H1 (cell line): ENCODE measurements at regions not wholly inside any gene's neighbourhood (a gene's known extent, or its start where the extent isn't known, plus 50 kb on each side); places are given as distances from the start of the nearest gene placed in this dataset.
A peak's percentile ranks its signal among the peaks of the same experiment; 100 is the strongest.

ENCODE experiments used
- CTCF ChIA-PET: fragments of 300-600 bp; sonication (Branson Sonifier 250); formaldehyde crosslinking; loops from one replicate; lab custom pipeline; 2021; ENCODE audit not compliant: partially characterized antibody; lab: Charles Lee
- POLR2A ChIA-PET: fragments of 300-600 bp; sonication (Branson Sonifier 250); formaldehyde crosslinking; loops from one replicate; lab custom pipeline; 2021; ENCODE audit warnings: inconsistent platforms; ENCODE audit not compliant: partially characterized antibody; lab: Charles Lee
- DNase-seq, 2 experiments: peaks; one replicate each; pipeline versions ENCODE4 v3.0.0 to v3.0.0-alpha.2; 2010 to 2022; ENCODE audit warnings: low spot score in 2 of 2, low read depth in 1 of 2, mixed read lengths in 1 of 2
- FAIRE-seq: peaks from 2 replicates; lab custom pipeline; 2011; peaks lifted over from hg19 to GRCh38; lab: Jason Lieb, UNC
- H2AFZ ChIP-seq: 2 replicates; pipeline ENCODE4 v1.8.1; 2012; ENCODE audit warnings: low read length, inconsistent platforms
- H2AK5ac ChIP-seq: 2 replicates; pipeline ENCODE4 v1.6.1; 2013; ENCODE audit warnings: low read depth, low read length
- H2BK120ac ChIP-seq: replicated peaks from 2 replicates; pipeline ENCODE3; 2013; ENCODE audit warnings: low read depth, low read length, inconsistent platforms
- H2BK12ac ChIP-seq: 2 replicates; pipeline ENCODE4 v1.6.1; 2013; ENCODE audit warnings: low read depth, low read length
- H2BK15ac ChIP-seq: 2 replicates; pipeline ENCODE4 v1.6.1; 2013; ENCODE audit warnings: low read length
- H2BK20ac ChIP-seq: 2 replicates; pipeline ENCODE4 v1.6.1; 2013; ENCODE audit warnings: low read length
- H2BK5ac ChIP-seq: 2 replicates; pipeline ENCODE4 v1.6.1; 2013; ENCODE audit warnings: low read depth, low read length
- H3K14ac ChIP-seq: 2 replicates; pipeline ENCODE4 v1.6.1; 2013; ENCODE audit warnings: inconsistent platforms; ENCODE audit not compliant: insufficient read length
- H3K18ac ChIP-seq: 2 replicates; pipeline ENCODE4 v1.6.1; 2013; ENCODE audit warnings: low read length; ENCODE audit errors: extremely low read depth
- H3K23ac ChIP-seq: 2 replicates; pipeline ENCODE4 v1.6.1; 2013; ENCODE audit warnings: inconsistent platforms; ENCODE audit not compliant: insufficient read length
- H3K23me2 ChIP-seq: 2 replicates; pipeline ENCODE4 v1.6.1; 2013; ENCODE audit warnings: low read depth, low read length
- H3K27ac ChIP-seq: 2 replicates; pipeline ENCODE4 v1.6.1; 2011; ENCODE audit warnings: low read depth, low read length, inconsistent platforms
- H3K27me3 ChIP-seq, 4 experiments: replicated peaks in 1 of 4; 1 replicate in 1 of 4; 2 replicates in 3 of 4; pipeline versions ENCODE4 v1.6.1 to v1.8.1; 2011 to 2013; ENCODE audit warnings: low read length in 3 of 4, mild to moderate bottlenecking in 3 of 4, inconsistent platforms in 2 of 4, mixed read lengths in 2 of 4, moderate library complexity in 1 of 4; ENCODE audit not compliant: control insufficient read depth in 3 of 4, insufficient read depth in 3 of 4; ENCODE audit errors: extremely low read depth in 1 of 4
- H3K36me3 ChIP-seq, 4 experiments: 2 replicates each; pipeline versions ENCODE4 v1.6.1 to v1.8.1; 2011 to 2013; ENCODE audit warnings: mild to moderate bottlenecking in 4 of 4, low read length in 3 of 4, moderate library complexity in 2 of 4, control low read depth in 1 of 4, inconsistent platforms in 1 of 4; ENCODE audit not compliant: insufficient read depth in 4 of 4, control insufficient read depth in 2 of 4
- H3K4ac ChIP-seq: replicated peaks from 2 replicates; pipeline ENCODE3; 2013; ENCODE audit warnings: low read length, low read depth, mixed read lengths, inconsistent platforms; ENCODE audit not compliant: insufficient read length
- H3K4me1 ChIP-seq, 4 experiments: replicated peaks in 1 of 4; 1 replicate in 1 of 4; 2 replicates in 3 of 4; pipeline versions ENCODE4 v1.6.1 to v1.8.1; 2011 to 2013; ENCODE audit warnings: low read length in 3 of 4, inconsistent platforms in 2 of 4, mixed read lengths in 1 of 4; ENCODE audit not compliant: insufficient read depth in 4 of 4, control insufficient read depth in 3 of 4
- H3K4me2 ChIP-seq, 2 experiments: 2 replicates each; pipeline versions ENCODE4 v1.6.1 to v1.8.1; 2011 to 2013; ENCODE audit warnings: low read depth in 2 of 2, low read length in 2 of 2, control low read depth in 1 of 2, inconsistent platforms in 1 of 2, mild to moderate bottlenecking in 1 of 2; ENCODE audit not compliant: insufficient read depth in 1 of 2
- H3K4me3 ChIP-seq, 4 experiments: fragments of 200-600, 300-600 bp in 1 of 4; sonication (generic), shearing (Covaris generic), sonication (Bioruptor Twin) in 1 of 4; 2 replicates each; pipeline versions ENCODE4 v1.5.1 to v1.8.1; 2011 to 2016; ENCODE audit warnings: low read length in 4 of 4, low read depth in 3 of 4, control low read depth in 2 of 4, inconsistent platforms in 2 of 4, mild to moderate bottlenecking in 2 of 4, mixed read lengths in 1 of 4, moderate library complexity in 1 of 4; ENCODE audit not compliant: insufficient read depth in 2 of 4; ENCODE audit errors: extremely low read depth in 1 of 4
- H3K56ac ChIP-seq: replicated peaks from 2 replicates; pipeline ENCODE3; 2013; ENCODE audit warnings: low read depth, mild to moderate bottlenecking, mixed read lengths, low read length, inconsistent platforms; ENCODE audit not compliant: insufficient read length
- H3K79me1 ChIP-seq: 2 replicates; pipeline ENCODE4 v1.6.1; 2013; ENCODE audit warnings: low read depth, low read length, control low read depth
- H3K79me2 ChIP-seq, 2 experiments: 2 replicates each; pipeline versions ENCODE4 v1.6.1 to v1.8.1; 2012 to 2013; ENCODE audit warnings: low read length in 2 of 2, mild to moderate bottlenecking in 2 of 2, inconsistent platforms in 1 of 2; ENCODE audit not compliant: insufficient read depth in 2 of 2, control insufficient read depth in 1 of 2
- H3K9ac ChIP-seq, 4 experiments: replicated peaks in 1 of 4; 1 replicate in 1 of 4; 2 replicates in 3 of 4; pipeline versions ENCODE4 v1.6.1 to v1.8.1; 2011 to 2013; ENCODE audit warnings: low read depth in 3 of 4, low read length in 3 of 4, control low read depth in 2 of 4, mild to moderate bottlenecking in 2 of 4, moderate library complexity in 2 of 4, inconsistent platforms in 1 of 4; ENCODE audit errors: extremely low read depth in 1 of 4
- H3K9me3 ChIP-seq, 2 experiments: 2 replicates each; pipeline versions ENCODE4 v1.6.1 to v1.8.1; 2012 to 2013; ENCODE audit warnings: mild to moderate bottlenecking in 2 of 2, moderate library complexity in 2 of 2, control low read depth in 1 of 2, inconsistent platforms in 1 of 2, low read depth in 1 of 2, low read length in 1 of 2, mixed read lengths in 1 of 2; ENCODE audit not compliant: insufficient read depth in 2 of 2
- H4K20me1 ChIP-seq, 2 experiments: replicated peaks in 1 of 2; 2 replicates each; pipeline versions ENCODE3 to v1.8.1; 2011 to 2013; ENCODE audit warnings: inconsistent platforms in 2 of 2, low read length in 2 of 2, mild to moderate bottlenecking in 1 of 2; ENCODE audit not compliant: insufficient read depth in 2 of 2, control insufficient read depth in 1 of 2
- H4K5ac ChIP-seq: 2 replicates; pipeline ENCODE4 v1.6.1; 2013; ENCODE audit warnings: low read length, low read depth, mixed read lengths, inconsistent platforms; ENCODE audit not compliant: insufficient read length
- H4K8ac ChIP-seq: 2 replicates; pipeline ENCODE4 v1.8.0; 2013; ENCODE audit warnings: mild to moderate bottlenecking, moderate library complexity, low read length, inconsistent platforms; ENCODE audit not compliant: insufficient read depth; ENCODE audit errors: extremely low read depth
- H4K91ac ChIP-seq: replicated peaks from 2 replicates; pipeline ENCODE3; 2013; ENCODE audit warnings: low read length, mixed read lengths, inconsistent platforms; ENCODE audit not compliant: insufficient read length
- EP300 ChIP-seq, 2 experiments: IDR thresholded peaks; 1 replicate in 1 of 2; 2 replicates in 1 of 2; pipeline ENCODE4 v1.6.1; 2011 to 2012; ENCODE audit warnings: low read depth in 2 of 2, low read length in 2 of 2, mild to moderate bottlenecking in 2 of 2, borderline replicate concordance in 1 of 2, inconsistent platforms in 1 of 2, moderate library complexity in 1 of 2
- PHF8 ChIP-seq: fragments of 200-600 bp; sonication (generic); conservative IDR thresholded peaks from 2 replicates; pipeline ENCODE4 v1.7.1; 2012; ENCODE audit warnings: low read depth, mild to moderate bottlenecking, inconsistent platforms, low read length, moderate library complexity
- SP1 ChIP-seq: IDR thresholded peaks from 2 replicates; pipeline ENCODE4 v1.6.1; 2011; ENCODE audit warnings: low read depth, low read length
- TAF1 ChIP-seq: IDR thresholded peaks from 2 replicates; pipeline ENCODE4 v1.6.1; 2011; ENCODE audit warnings: mild to moderate bottlenecking, low read depth, low read length
- TAF7 ChIP-seq: optimal IDR thresholded peaks from 2 replicates; pipeline ENCODE3; 2011; ENCODE audit warnings: low read depth, mild to moderate bottlenecking, inconsistent platforms, low read length, moderate library complexity, borderline replicate concordance
- WGBS, 2 experiments: shearing (Covaris generic) in 1 of 2; methylation state at CpG; one replicate each; pipeline versions ENCODE4 v1.1.6 to v1.1.7; 2013 to 2015; ENCODE audit warnings: low lambda C conversion rate in 2 of 2, mixed read lengths in 2 of 2, inconsistent platforms in 1 of 2, low coverage in 1 of 2, missing lambda C conversion rate in 1 of 2; ENCODE audit not compliant: insufficient replicate concordance in 2 of 2, insufficient coverage in 1 of 2, insufficient read length in 1 of 2; ENCODE audit errors: extremely low coverage in 1 of 2, missing lambda C conversion rate in 1 of 2; 5-methylcytosine and 5-hydroxymethylcytosine counted together

- FAIRE-seq, result no peak
- no peaks in the 10 kb centered on the region for H3K9me3 ChIP-seq
- no peak overlapping the region for H3K4me2 ChIP-seq
- peak overlapping the region; percentile 86; the same call in 1 of the 2 replicates for H2BK20ac ChIP-seq
- H3K4me1 ChIP-seq, result peaks cover 0 to 2% (median under 1%) of the 10 kb centered on the region in 4 experiments; a peak in 2 of 7 replicates
- H3K56ac ChIP-seq, result no peak overlapping the region
- H2BK5ac ChIP-seq, result no peak overlapping the region
- no peak overlapping the region for H3K4ac ChIP-seq
- H4K8ac ChIP-seq, result no peak overlapping the region
- peak overlapping the region; percentile 39 for H2BK120ac ChIP-seq
- H3K36me3 ChIP-seq, result no peaks in the 10 kb centered on the region
- no peak overlapping the region for H3K4me3 ChIP-seq
- no peak overlapping the region for H2AK5ac ChIP-seq
- no peaks in the 10 kb centered on the region for H3K23me2 ChIP-seq
- H3K9ac ChIP-seq, result no peak overlapping the region
- H3K79me2 ChIP-seq, result no peaks in the 10 kb centered on the region
- TF ChIP-seq SP1 (no peak), TAF1 (no peak), TAF7 (no peak), PHF8 (no peak), EP300 (IDR thresholded peaks at IDR 0.05; ENCODE audit: borderline replicate concordance in 1 of 2, low read depth in 2 of 2, low read length in 2 of 2) (no peak)
- TF ChIP-seq, all 59 proteins: peak for 0
- no peak overlapping the region for H2BK15ac ChIP-seq
- H3K27me3 ChIP-seq, result peaks cover 0 to 3% (median 0%) of the 10 kb centered on the region in 4 experiments; a peak in 2 of 7 replicates
- H4K91ac ChIP-seq, result peak overlapping the region; percentile 92
- no peaks in the 10 kb centered on the region for H3K79me1 ChIP-seq
- no peak overlapping the region for H3K23ac ChIP-seq
- H3K14ac ChIP-seq, result no peak overlapping the region
- 94% methylated on average over 4 of the region's 4 CpGs; no CpG with 5 or more reads in 1 of the 2 experiments for WGBS, 2 experiments
- peak overlapping the region; percentile 68; the same call in 1 of the 2 replicates for H2BK12ac ChIP-seq
- DNase-seq, result no peak
- H3K27ac ChIP-seq, result no peak overlapping the region
- CTCF ChIA-PET, result interaction anchor here (1.3 kb wide), 1 partner anchor 37 kb away, joined by 3 read pairs; no protein-coding TSS in a partner anchor
- H4K5ac ChIP-seq, result no peak overlapping the region
- no peak overlapping the region for H3K18ac ChIP-seq
- POLR2A ChIA-PET, result no interaction called here
- peak overlapping the region; percentile 33; the same call in 1 of the 2 replicates for H2AFZ ChIP-seq
- no peaks in the 10 kb centered on the region for H4K20me1 ChIP-seq
Observed at GRCh38 chr9:75451045-75451444, 362.7 kb downstream of the OSTF1 start.
